ENCODE measurements at regions not wholly inside any gene's neighbourhood (a gene's known extent, or its start where the extent isn't known, plus 50 kb on each side); places are given as distances from the start of the nearest gene placed in this dataset.

- H3K4me2 ChIP-seq (ENCODE audit: low read length), result no peak overlapping the region
- no peaks in the 10 kb centered on the region for H3K79me1 ChIP-seq (ENCODE audit: low read length)
- no peak overlapping the region for H4K8ac ChIP-seq (ENCODE audit: low read depth, low read length)
- no peak overlapping the region for H4K5ac ChIP-seq (ENCODE audit: low read length)
- H3K23ac ChIP-seq (ENCODE audit: low read length), result no peak overlapping the region
- H3K4me1 ChIP-seq (ENCODE audit: control insufficient read depth, low read depth, low read length), result no peaks in the 10 kb centered on the region
- no peak for DNase-seq
- WGBS (ENCODE audit: extremely low coverage, insufficient coverage, low lambda C conversion rate), result no CpG with 5 or more reads among the region's 2 CpGs
- no peaks in the 10 kb centered on the region for H3K79me2 ChIP-seq (ENCODE audit: control insufficient read depth, insufficient read depth, low read length)
- H3K4me3 ChIP-seq (ENCODE audit: low read length), result no peak overlapping the region
- no peaks in the 10 kb centered on the region for H3K36me3 ChIP-seq (ENCODE audit: control insufficient read depth, insufficient read depth, low read length)
- no peak overlapping the region for H2BK15ac ChIP-seq (replicated peaks; ENCODE audit: low read depth)
- H3K27me3 ChIP-seq (ENCODE audit: insufficient read depth, low read length, poor library complexity), result no peaks in the 10 kb centered on the region
- no peak overlapping the region for H2BK5ac ChIP-seq (ENCODE audit: low read length)
- no peak overlapping the region for H3K9ac ChIP-seq (ENCODE audit: low read length)
- no peak overlapping the region for H3K56ac ChIP-seq (ENCODE audit: low read length)
- no peak overlapping the region for H3K18ac ChIP-seq (ENCODE audit: low read length)
- no peak overlapping the region for H2AK5ac ChIP-seq (ENCODE audit: low read length)
- H2BK120ac ChIP-seq (ENCODE audit: low read depth, low read length), result no peak overlapping the region
- H3K27ac ChIP-seq (ENCODE audit: low read depth, low read length), result no peak overlapping the region
- H3K4ac ChIP-seq (ENCODE audit: low read depth, low read length), result no peak overlapping the region
These were observed 153.0 kb upstream of the SLC24A2 start for GRCh38 chr9:19941874-19942273.

DNA sequence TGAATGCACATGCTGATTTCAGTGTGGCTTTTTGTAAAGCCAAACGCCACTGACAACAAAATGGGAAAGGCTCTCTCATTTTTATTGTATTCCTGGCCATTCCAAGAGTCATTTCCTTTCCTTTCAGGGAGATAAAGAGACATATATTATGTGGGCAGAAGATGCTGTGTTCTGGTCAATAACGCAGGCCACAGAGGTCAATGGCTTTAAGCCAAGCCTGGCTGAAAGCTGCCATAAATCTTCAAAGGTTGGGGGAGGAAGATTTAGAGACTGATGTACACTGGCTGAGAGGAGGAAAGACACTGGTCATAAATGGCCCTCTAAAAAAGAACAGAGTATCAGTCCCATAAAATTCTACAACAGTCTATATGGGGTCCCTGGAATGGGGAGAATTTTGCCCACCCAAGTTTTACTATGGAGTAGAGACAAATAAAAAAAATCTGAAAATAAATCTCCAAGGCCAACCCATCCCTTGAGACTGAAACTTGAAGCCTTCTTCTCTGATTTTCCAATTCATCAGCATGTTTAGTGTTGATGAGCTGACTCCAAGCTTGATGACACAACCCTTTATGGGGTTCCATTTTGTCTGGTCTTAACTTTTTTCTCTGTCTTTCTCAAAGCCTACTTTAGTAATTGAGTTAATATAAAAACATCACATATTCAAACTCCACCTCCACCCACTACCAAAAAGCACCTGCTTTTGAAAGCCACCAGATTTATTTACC, 152.1 kb upstream of the SLC24A2 start:
- H3K27me3 ChIP-seq (ENCODE audit: insufficient read depth, low read length, poor library complexity), result no peaks in the 10 kb centered on the region
- no CpG with 5 or more reads among the region's 2 CpGs for WGBS (ENCODE audit: extremely low coverage, insufficient coverage, low lambda C conversion rate)

DNA sequence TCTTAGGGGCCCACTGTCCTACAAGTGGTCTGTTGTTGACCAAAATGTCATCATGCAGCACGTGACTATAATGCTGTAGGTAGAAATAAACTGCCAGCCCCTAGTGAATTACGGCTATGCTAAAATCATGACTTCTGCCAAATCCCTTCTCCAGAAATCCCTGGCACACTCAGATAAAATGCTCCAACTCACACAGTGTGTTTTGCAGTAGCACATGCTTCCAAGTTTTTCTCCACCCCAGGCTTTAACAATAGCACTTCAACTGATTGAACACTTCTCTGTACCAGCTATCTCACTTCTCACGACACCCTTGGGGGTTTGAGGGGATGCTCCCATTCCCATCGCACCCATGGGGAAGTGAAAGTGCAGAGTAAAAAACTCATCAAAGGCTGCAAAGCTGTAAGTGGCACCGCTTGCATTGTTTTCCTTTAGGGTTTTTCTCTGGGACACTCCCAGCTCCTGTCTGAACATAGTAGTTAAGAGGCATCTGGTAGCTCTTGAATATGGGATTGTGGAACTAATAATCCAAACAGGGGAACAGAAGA, 151.0 kb upstream of the SLC24A2 start:
- Histone ChIP-seq H2BK15ac (replicated peaks; ENCODE audit: low read depth) (no peak overlapping the region), H3K36me3 (ENCODE audit: control insufficient read depth, insufficient read depth, low read length) (no peaks in the 10 kb centered on the region), H3K4me1 (ENCODE audit: control insufficient read depth, low read depth, low read length) (no peaks in the 10 kb centered on the region), H2AK5ac (ENCODE audit: low read length) (no peak overlapping the region), H3K79me1 (ENCODE audit: low read length) (no peaks in the 10 kb centered on the region), H4K5ac (ENCODE audit: low read length) (no peak overlapping the region), H2BK5ac (ENCODE audit: low read length) (no peak overlapping the region), H2BK120ac (ENCODE audit: low read depth, low read length) (no peak overlapping the region), H3K23ac (ENCODE audit: low read length) (no peak overlapping the region), H4K8ac (ENCODE audit: low read depth, low read length) (no peak overlapping the region), H3K27me3 (ENCODE audit: insufficient read depth, low read length, poor library complexity) (no peaks in the 10 kb centered on the region), H3K4ac (ENCODE audit: low read depth, low read length) (no peak overlapping the region), H3K9ac (ENCODE audit: low read length) (no peak overlapping the region), H3K4me3 (ENCODE audit: low read length) (no peak overlapping the region), H3K27ac (ENCODE audit: low read depth, low read length) (no peak overlapping the region), H3K56ac (ENCODE audit: low read length) (no peak overlapping the region), H3K18ac (ENCODE audit: low read length) (no peak overlapping the region), H3K4me2 (ENCODE audit: low read length) (no peak overlapping the region), H3K79me2 (ENCODE audit: control insufficient read depth, insufficient read depth, low read length) (no peaks in the 10 kb centered on the region)
- WGBS (ENCODE audit: extremely low coverage, insufficient coverage, low lambda C conversion rate), result no CpG with 5 or more reads among the region's 5 CpGs
- DNase-seq, result no peak

More for the DNA sequence above, 152.1 kb upstream of the SLC24A2 start:
- Histone ChIP-seq H3K4me2 (ENCODE audit: low read length) (no peak overlapping the region), H4K8ac (ENCODE audit: low read depth, low read length) (no peak overlapping the region), H3K4ac (ENCODE audit: low read depth, low read length) (no peak overlapping the region), H3K9ac (ENCODE audit: low read length) (no peak overlapping the region), H3K79me1 (ENCODE audit: low read length) (no peaks in the 10 kb centered on the region), H3K4me3 (ENCODE audit: low read length) (no peak overlapping the region), H3K18ac (ENCODE audit: low read length) (no peak overlapping the region), H2BK120ac (ENCODE audit: low read depth, low read length) (no peak overlapping the region), H3K36me3 (ENCODE audit: control insufficient read depth, insufficient read depth, low read length) (no peaks in the 10 kb centered on the region), H3K4me1 (ENCODE audit: control insufficient read depth, low read depth, low read length) (no peaks in the 10 kb centered on the region), H3K27ac (ENCODE audit: low read depth, low read length) (no peak overlapping the region), H4K5ac (ENCODE audit: low read length) (no peak overlapping the region), H3K56ac (ENCODE audit: low read length) (no peak overlapping the region), H2BK15ac (replicated peaks; ENCODE audit: low read depth) (no peak overlapping the region), H2AK5ac (ENCODE audit: low read length) (no peak overlapping the region), H3K79me2 (ENCODE audit: control insufficient read depth, insufficient read depth, low read length) (no peaks in the 10 kb centered on the region), H2BK5ac (ENCODE audit: low read length) (no peak overlapping the region), H3K23ac (ENCODE audit: low read length) (no peak overlapping the region)
- DNase-seq, result no peak

DNA sequence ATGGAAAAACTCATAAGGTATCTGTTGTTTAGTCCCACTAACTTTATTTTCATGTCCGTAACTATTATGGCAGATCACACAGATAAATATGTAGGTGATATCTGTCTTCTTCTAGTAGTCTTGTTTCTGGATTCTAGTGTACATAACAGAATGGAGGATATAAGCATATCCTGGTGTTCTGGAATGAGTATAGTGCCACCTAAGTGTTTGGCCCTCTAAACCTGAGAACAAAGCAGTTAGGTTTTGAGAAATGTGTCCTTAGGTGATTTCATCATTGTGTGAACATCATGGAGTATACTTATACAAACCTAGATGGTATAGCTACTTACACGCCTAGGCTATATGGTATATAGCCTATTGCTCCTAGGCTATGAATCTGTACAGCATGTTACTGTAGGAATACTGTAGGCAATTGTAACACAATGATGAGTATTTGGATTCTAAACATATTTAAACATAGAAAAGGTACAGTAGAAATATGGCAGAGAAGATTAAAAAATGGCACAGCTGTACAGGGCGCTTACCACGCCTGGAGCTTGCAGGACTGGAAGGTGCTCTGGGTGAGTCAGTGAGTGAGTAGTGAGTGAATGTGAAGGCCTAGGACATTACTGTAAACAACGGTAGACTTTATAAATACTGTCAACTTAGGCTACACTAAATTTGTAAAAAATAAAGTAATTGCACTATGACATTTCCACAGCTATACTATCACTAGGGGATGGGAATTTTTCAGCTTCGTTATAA, 150.3 kb upstream of the SLC24A2 start:
- Histone ChIP-seq H3K9ac (ENCODE audit: low read length) (no peak overlapping the region), H2BK120ac (ENCODE audit: low read depth, low read length) (no peak overlapping the region), H3K4me1 (ENCODE audit: control insufficient read depth, low read depth, low read length) (no peaks in the 10 kb centered on the region), H3K27ac (ENCODE audit: low read depth, low read length) (no peak overlapping the region), H2BK15ac (replicated peaks; ENCODE audit: low read depth) (no peak overlapping the region), H3K4ac (ENCODE audit: low read depth, low read length) (no peak overlapping the region), H3K56ac (ENCODE audit: low read length) (no peak overlapping the region), H3K79me1 (ENCODE audit: low read length) (no peaks in the 10 kb centered on the region), H4K8ac (ENCODE audit: low read depth, low read length) (no peak overlapping the region), H3K18ac (ENCODE audit: low read length) (no peak overlapping the region), H2BK5ac (ENCODE audit: low read length) (no peak overlapping the region), H3K23ac (ENCODE audit: low read length) (no peak overlapping the region), H4K5ac (ENCODE audit: low read length) (no peak overlapping the region), H3K36me3 (ENCODE audit: control insufficient read depth, insufficient read depth, low read length) (no peaks in the 10 kb centered on the region), H3K4me3 (ENCODE audit: low read length) (no peak overlapping the region), H3K4me2 (ENCODE audit: low read length) (no peak overlapping the region), H2AK5ac (ENCODE audit: low read length) (no peak overlapping the region), H3K79me2 (ENCODE audit: control insufficient read depth, insufficient read depth, low read length) (no peaks in the 10 kb centered on the region), H3K27me3 (ENCODE audit: insufficient read depth, low read length, poor library complexity) (no peaks in the 10 kb centered on the region)
- no peak for DNase-seq
- no CpG with 5 or more reads among the region's 6 CpGs for WGBS (ENCODE audit: extremely low coverage, insufficient coverage, low lambda C conversion rate)

GRCh38 chr9:19937121-19937520, 148.3 kb upstream of the SLC24A2 start:
- Histone ChIP-seq H2AK5ac (ENCODE audit: low read length) (no peak overlapping the region), H3K4me1 (ENCODE audit: control insufficient read depth, low read depth, low read length) (no peaks in the 10 kb centered on the region), H2BK120ac (ENCODE audit: low read depth, low read length) (no peak overlapping the region), H4K5ac (ENCODE audit: low read length) (no peak overlapping the region), H3K79me2 (ENCODE audit: control insufficient read depth, insufficient read depth, low read length) (no peaks in the 10 kb centered on the region), H3K4me3 (ENCODE audit: low read length) (no peak overlapping the region), H2BK5ac (ENCODE audit: low read length) (no peak overlapping the region), H3K27me3 (ENCODE audit: insufficient read depth, low read length, poor library complexity) (no peaks in the 10 kb centered on the region), H3K27ac (ENCODE audit: low read depth, low read length) (no peak overlapping the region), H3K4ac (ENCODE audit: low read depth, low read length) (no peak overlapping the region), H4K8ac (ENCODE audit: low read depth, low read length) (no peak overlapping the region), H3K4me2 (ENCODE audit: low read length) (no peak overlapping the region), H3K23ac (ENCODE audit: low read length) (no peak overlapping the region), H3K18ac (ENCODE audit: low read length) (no peak overlapping the region), H3K36me3 (ENCODE audit: control insufficient read depth, insufficient read depth, low read length) (no peaks in the 10 kb centered on the region), H3K79me1 (ENCODE audit: low read length) (no peaks in the 10 kb centered on the region), H2BK15ac (replicated peaks; ENCODE audit: low read depth) (no peak overlapping the region), H3K56ac (ENCODE audit: low read length) (no peak overlapping the region), H3K9ac (ENCODE audit: low read length) (no peak overlapping the region)
- no peak for DNase-seq
- WGBS (ENCODE audit: extremely low coverage, insufficient coverage, low lambda C conversion rate), result no CpG with 5 or more reads among the region's 1 CpG

Data from mesendoderm (in vitro differentiated cells).